ENCODE measurements at regions not wholly inside any gene's neighbourhood (a gene's known extent, or its start where the extent isn't known, plus 50 kb on each side); places are given as distances from the start of the nearest gene placed in this dataset.

DNA sequence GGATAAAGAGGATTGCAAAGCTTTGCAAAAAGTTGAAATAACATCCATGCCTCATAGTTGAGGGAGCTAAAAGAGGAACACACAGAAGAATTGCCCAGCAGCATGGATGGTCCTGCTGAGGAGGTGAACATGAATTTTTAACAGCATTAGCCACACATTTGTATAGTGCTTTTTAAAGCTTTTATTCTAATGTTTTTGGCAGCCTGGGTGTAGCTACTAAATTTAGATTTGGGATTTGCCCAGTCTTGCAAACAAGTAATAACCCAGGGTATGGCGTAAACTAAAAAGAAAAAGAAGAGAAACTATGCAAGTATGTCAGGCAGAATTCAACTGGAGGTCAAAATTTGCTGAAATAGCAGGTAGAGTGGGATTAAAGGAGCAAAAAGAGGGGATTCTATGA, 75.1 kb upstream of the PTPRK start:
- TF ChIP-seq, protein P1, sequence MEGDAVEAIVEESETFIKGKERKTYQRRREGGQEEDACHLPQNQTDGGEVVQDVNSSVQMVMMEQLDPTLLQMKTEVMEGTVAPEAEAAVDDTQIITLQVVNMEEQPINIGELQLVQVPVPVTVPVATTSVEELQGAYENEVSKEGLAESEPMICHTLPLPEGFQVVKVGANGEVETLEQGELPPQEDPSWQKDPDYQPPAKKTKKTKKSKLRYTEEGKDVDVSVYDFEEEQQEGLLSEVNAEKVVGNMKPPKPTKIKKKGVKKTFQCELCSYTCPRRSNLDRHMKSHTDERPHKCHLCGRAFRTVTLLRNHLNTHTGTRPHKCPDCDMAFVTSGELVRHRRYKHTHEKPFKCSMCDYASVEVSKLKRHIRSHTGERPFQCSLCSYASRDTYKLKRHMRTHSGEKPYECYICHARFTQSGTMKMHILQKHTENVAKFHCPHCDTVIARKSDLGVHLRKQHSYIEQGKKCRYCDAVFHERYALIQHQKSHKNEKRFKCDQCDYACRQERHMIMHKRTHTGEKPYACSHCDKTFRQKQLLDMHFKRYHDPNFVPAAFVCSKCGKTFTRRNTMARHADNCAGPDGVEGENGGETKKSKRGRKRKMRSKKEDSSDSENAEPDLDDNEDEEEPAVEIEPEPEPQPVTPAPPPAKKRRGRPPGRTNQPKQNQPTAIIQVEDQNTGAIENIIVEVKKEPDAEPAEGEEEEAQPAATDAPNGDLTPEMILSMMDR (conservative IDR thresholded peaks at IDR 0.05; ENCODE audit: low read length), result no peak
- no peak for TF ChIP-seq EZH2phosphoT487 (IDR thresholded peaks at IDR 0.05; ENCODE audit: borderline replicate concordance, low read depth, low read length)
